Right lobe of liver (tissue), 4 donors: ENCODE measurements at regions not wholly inside any gene's neighbourhood (a gene's known extent, or its start where the extent isn't known, plus 50 kb on each side); places are given as distances from the start of the nearest gene placed in this dataset.

Experiments used
- POLR2A ChIP-seq: fragments of 450-650 bp; IDR thresholded peaks from one replicate; pipeline ENCODE4 v1.6.1; 2017; ENCODE audit warnings: antibody characterized with exemption, mild to moderate bottlenecking
- TF ChIP-seq, protein P1 (sequence below), 4 donors: fragments of 200-600 bp in 3 of 4; fragments of 450-650 bp in 1 of 4; IDR thresholded peaks; one replicate each; pipeline versions ENCODE4 v1.5.1 to v1.8.0; 2016 to 2022; ENCODE audit warnings: antibody characterized with exemption in 4 of 4, mild to moderate bottlenecking in 2 of 4
- donor health status: DM: no; HTN: no; CAD: no.
- donor health status: DM: no; HTN: no; CAD: no.
- donor health status: DM: no; HTN: yes; CAD: no.

DNA sequence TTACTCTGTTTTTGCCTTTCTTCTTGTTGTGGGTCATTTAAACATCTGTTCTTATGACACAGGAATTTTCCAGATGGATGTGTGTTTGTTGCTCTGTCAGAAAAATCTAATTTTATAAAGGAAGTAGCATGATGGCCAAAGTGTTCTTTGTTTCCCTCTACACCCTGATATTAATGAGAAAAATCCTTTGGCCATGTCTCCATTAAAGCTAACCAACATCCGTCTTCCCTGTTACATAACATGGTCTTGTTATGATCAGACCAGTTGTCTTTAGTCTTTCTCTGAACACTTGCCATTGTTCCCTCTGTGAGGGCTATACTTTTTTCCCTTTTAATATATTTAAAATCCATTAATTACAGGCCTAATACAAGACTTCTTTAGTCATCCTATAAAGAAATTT lies 142.2 kb upstream of the SPRY2 start:
- TF ChIP-seq, protein P1, sequence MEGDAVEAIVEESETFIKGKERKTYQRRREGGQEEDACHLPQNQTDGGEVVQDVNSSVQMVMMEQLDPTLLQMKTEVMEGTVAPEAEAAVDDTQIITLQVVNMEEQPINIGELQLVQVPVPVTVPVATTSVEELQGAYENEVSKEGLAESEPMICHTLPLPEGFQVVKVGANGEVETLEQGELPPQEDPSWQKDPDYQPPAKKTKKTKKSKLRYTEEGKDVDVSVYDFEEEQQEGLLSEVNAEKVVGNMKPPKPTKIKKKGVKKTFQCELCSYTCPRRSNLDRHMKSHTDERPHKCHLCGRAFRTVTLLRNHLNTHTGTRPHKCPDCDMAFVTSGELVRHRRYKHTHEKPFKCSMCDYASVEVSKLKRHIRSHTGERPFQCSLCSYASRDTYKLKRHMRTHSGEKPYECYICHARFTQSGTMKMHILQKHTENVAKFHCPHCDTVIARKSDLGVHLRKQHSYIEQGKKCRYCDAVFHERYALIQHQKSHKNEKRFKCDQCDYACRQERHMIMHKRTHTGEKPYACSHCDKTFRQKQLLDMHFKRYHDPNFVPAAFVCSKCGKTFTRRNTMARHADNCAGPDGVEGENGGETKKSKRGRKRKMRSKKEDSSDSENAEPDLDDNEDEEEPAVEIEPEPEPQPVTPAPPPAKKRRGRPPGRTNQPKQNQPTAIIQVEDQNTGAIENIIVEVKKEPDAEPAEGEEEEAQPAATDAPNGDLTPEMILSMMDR (IDR thresholded peaks at IDR 0.05) = no peak
- no peak for TF ChIP-seq POLR2A
